Osteoblast (primary cell): ENCODE measurements at regions not wholly inside any gene's neighbourhood (a gene's known extent, or its start where the extent isn't known, plus 50 kb on each side); places are given as distances from the start of the nearest gene placed in this dataset.

Experiments
- DNase-seq: peaks from one replicate; pipeline ENCODE4 v3.0.0; 2011; ENCODE audit warnings: low spot score, mixed read lengths; ENCODE audit not compliant: insufficient read length; ENCODE audit errors: missing footprints
- H2AFZ ChIP-seq: 2 replicates; pipeline ENCODE4 v1.6.0; 2011; ENCODE audit warnings: mild to moderate bottlenecking, low read length
- H3K27ac ChIP-seq: 2 replicates; pipeline ENCODE4 v1.5.1; 2011; ENCODE audit warnings: mild to moderate bottlenecking, low read depth, low read length, moderate library complexity
- H3K27me3 ChIP-seq: 2 replicates; pipeline ENCODE4 v1.6.0; 2012; ENCODE audit warnings: mild to moderate bottlenecking, control low read depth, inconsistent platforms, low read length, moderate library complexity; ENCODE audit not compliant: insufficient read depth
- H3K36me3 ChIP-seq: 2 replicates; pipeline ENCODE4 v1.5.1; 2011; ENCODE audit warnings: mild to moderate bottlenecking, low read length, control low read depth, moderate library complexity; ENCODE audit not compliant: insufficient read depth
- H3K4me1 ChIP-seq: 2 replicates; pipeline ENCODE4 v1.5.1; 2011; ENCODE audit warnings: mild to moderate bottlenecking, low read length, control low read depth, moderate library complexity; ENCODE audit not compliant: insufficient read depth
- H3K4me2 ChIP-seq: 2 replicates; pipeline ENCODE4 v1.6.0; 2011; ENCODE audit warnings: mild to moderate bottlenecking, low read length; ENCODE audit not compliant: insufficient read depth
- H3K4me3 ChIP-seq: fragments of 200-600 bp; sonication (generic); 3 replicates; pipeline ENCODE4 v1.5.1; 2012; ENCODE audit warnings: mild to moderate bottlenecking, low read length, inconsistent platforms; ENCODE audit not compliant: insufficient read depth
- H3K79me2 ChIP-seq: 2 replicates; pipeline ENCODE4 v1.6.0; 2012; ENCODE audit warnings: mild to moderate bottlenecking, low read length, control low read depth, inconsistent platforms; ENCODE audit not compliant: insufficient read depth
- H3K9me3 ChIP-seq: 2 replicates; pipeline ENCODE4 v1.5.1; 2011; ENCODE audit warnings: low read depth, low read length, control low read depth
- H4K20me1 ChIP-seq: 2 replicates; pipeline ENCODE4 v1.6.0; 2012; ENCODE audit warnings: mild to moderate bottlenecking, low read length, control low read depth; ENCODE audit not compliant: insufficient read depth
- TF ChIP-seq, protein P1 (sequence below): IDR thresholded peaks from 2 replicates; pipeline ENCODE4 v1.5.1; 2011; ENCODE audit warnings: mild to moderate bottlenecking, low read depth, low read length, moderate library complexity; ENCODE audit errors: extremely low read depth

DNA sequence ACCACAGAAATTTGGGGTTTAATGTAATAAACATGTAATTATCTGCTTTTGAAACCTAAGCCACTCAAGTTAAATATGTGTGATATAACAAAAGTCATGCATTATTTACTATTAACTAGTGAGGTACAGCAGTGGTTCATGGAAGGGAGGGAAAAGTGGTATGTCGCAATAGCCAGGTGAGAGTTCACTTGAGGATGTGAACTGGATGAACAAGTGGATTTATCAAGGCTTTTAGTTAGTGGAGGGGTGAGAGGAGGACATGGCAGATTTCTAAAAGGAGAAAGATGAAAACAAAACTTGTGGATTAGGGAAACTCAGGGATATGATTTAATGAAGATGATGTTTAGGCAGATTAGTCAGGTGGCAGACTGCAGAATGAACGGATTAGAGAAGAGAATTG lies 141.3 kb upstream of the NFIB start:
- no peaks in the 10 kb centered on the region for H4K20me1 ChIP-seq
- TF ChIP-seq, protein P1, sequence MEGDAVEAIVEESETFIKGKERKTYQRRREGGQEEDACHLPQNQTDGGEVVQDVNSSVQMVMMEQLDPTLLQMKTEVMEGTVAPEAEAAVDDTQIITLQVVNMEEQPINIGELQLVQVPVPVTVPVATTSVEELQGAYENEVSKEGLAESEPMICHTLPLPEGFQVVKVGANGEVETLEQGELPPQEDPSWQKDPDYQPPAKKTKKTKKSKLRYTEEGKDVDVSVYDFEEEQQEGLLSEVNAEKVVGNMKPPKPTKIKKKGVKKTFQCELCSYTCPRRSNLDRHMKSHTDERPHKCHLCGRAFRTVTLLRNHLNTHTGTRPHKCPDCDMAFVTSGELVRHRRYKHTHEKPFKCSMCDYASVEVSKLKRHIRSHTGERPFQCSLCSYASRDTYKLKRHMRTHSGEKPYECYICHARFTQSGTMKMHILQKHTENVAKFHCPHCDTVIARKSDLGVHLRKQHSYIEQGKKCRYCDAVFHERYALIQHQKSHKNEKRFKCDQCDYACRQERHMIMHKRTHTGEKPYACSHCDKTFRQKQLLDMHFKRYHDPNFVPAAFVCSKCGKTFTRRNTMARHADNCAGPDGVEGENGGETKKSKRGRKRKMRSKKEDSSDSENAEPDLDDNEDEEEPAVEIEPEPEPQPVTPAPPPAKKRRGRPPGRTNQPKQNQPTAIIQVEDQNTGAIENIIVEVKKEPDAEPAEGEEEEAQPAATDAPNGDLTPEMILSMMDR, result no peak
- no peaks in the 10 kb centered on the region for H3K79me2 ChIP-seq
- no peak overlapping the region for H3K27ac ChIP-seq
- H3K4me3 ChIP-seq, result no peak overlapping the region
- no peaks in the 10 kb centered on the region for H3K27me3 ChIP-seq
- H3K36me3 ChIP-seq, result no peaks in the 10 kb centered on the region
- no peak overlapping the region for H2AFZ ChIP-seq
- no peak overlapping the region for H3K4me2 ChIP-seq
- no peaks in the 10 kb centered on the region for H3K4me1 ChIP-seq
- H3K9me3 ChIP-seq, result no peaks in the 10 kb centered on the region
- no peak for DNase-seq

DNA sequence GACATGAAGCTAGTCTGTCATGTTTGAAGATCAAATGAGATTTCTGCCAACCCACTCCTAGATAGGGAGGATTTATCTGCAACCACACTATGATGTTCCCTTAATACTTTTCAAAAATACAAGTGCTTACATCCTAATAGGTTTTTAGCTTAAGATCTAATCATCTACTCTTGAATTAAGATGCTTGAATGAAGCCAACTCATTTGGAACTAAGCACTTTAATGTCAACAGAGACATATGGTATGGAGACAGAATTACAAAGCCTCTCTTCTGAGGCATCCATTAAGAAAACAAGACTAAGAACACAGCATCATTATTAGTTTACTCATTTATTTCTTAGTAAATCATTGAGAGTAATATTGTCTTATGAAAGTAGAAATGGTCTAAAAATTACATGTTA lies 139.3 kb upstream of the NFIB start:
- H3K4me1 ChIP-seq, result no peaks in the 10 kb centered on the region

DNA sequence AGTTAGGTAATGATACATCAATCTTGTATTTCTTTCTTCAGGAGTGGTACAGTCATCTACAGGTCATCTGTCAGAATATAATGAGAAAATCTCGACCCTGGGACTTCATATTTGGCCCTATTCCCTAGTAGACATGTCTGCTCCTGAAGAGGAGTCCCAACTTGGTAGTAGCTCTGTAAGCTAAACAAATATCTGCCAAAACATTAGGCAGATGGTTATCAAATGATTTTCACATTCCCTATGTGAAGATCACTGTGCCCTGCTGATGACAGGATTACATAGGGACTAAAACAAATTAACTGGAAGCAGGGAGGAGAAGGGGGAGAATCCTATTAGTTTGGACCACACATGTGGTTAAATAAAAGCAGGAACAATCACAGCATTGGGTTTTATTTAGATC lies 138.6 kb upstream of the NFIB start:
- Histone ChIP-seq H2AFZ (no peak overlapping the region), H3K4me3 (no peak overlapping the region), H3K79me2 (no peaks in the 10 kb centered on the region), H3K36me3 (no peaks in the 10 kb centered on the region), H4K20me1 (no peaks in the 10 kb centered on the region), H3K27ac (no peak overlapping the region), H3K27me3 (peaks cover under 1% of the 10 kb centered on the region), H3K4me1 (no peaks in the 10 kb centered on the region), H3K9me3 (no peaks in the 10 kb centered on the region), H3K4me2 (no peak overlapping the region)
- no peak for DNase-seq
- TF ChIP-seq, protein P1, result no peak

More for the DNA sequence above, 139.3 kb upstream of the NFIB start:
- TF ChIP-seq, protein P1, result no peak
- Histone ChIP-seq H3K27me3 (no peaks in the 10 kb centered on the region), H3K4me2 (no peak overlapping the region), H3K27ac (no peak overlapping the region), H3K9me3 (no peaks in the 10 kb centered on the region), H2AFZ (no peak overlapping the region), H3K4me3 (no peak overlapping the region), H3K79me2 (no peaks in the 10 kb centered on the region), H4K20me1 (no peaks in the 10 kb centered on the region), H3K36me3 (no peaks in the 10 kb centered on the region)
- no peak for DNase-seq

DNA sequence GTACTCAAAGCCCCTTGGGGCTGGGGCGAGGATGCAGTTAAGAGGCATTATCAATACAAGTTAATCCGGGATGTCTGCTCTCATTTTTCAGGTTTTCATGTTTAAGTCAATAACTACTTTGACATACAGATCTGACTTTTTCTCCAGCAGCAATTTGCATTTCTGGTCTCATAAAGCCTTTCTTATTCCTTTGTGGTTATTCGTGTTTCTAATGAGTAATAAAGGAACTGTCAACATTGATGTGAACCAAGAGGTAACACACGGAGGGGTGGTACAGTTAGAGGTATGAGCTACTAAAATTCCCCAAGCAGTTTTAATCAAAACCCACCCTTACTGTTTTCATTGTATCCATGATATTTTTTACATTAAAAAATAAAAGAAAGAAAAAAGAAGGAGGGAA lies 138.0 kb upstream of the NFIB start:
- H2AFZ ChIP-seq, result no peak overlapping the region
- H3K9me3 ChIP-seq, result no peaks in the 10 kb centered on the region
- no peaks in the 10 kb centered on the region for H3K79me2 ChIP-seq
- no peak overlapping the region for H3K4me3 ChIP-seq
- no peaks in the 10 kb centered on the region for H3K4me1 ChIP-seq
- no peak overlapping the region for H3K27ac ChIP-seq
- H4K20me1 ChIP-seq, result no peaks in the 10 kb centered on the region
- no peak for DNase-seq
- peaks cover 6% of the 10 kb centered on the region for H3K27me3 ChIP-seq
- TF ChIP-seq, protein P1, result no peak
- H3K36me3 ChIP-seq, result no peaks in the 10 kb centered on the region
- no peak overlapping the region for H3K4me2 ChIP-seq
